GM10248 (cell line): ENCODE measurements at regions not wholly inside any gene's neighbourhood (a gene's known extent, or its start where the extent isn't known, plus 50 kb on each side); places are given as distances from the start of the nearest gene placed in this dataset.

ENCODE experiments used
- CTCF ChIA-PET: fragments of 300-600 bp; sonication (Branson Sonifier 250); formaldehyde crosslinking; extraction: SDS; loops from one replicate; lab custom pipeline; 2021; ENCODE audit warnings: antibody characterized with exemption; lab: Yijun Ruan, JAX
- POLR2A ChIA-PET: fragments of 350-650 bp; sonication (Branson Sonifier 250); formaldehyde crosslinking; extraction: SDS; loops from one replicate; lab custom pipeline; 2020; ENCODE audit warnings: antibody characterized with exemption; lab: Yijun Ruan, JAX
- DNase-seq: peaks from one replicate; pipeline ENCODE4 v3.0.0; 2012; ENCODE audit errors: extremely low spot score
- TF ChIP-seq, protein P1 (sequence below): IDR thresholded peaks from 2 replicates; pipeline ENCODE4 v1.5.1; 2012; ENCODE audit warnings: mild to moderate bottlenecking, low read depth; ENCODE audit errors: extremely low read depth, missing control alignments, control extremely low read depth

DNA sequence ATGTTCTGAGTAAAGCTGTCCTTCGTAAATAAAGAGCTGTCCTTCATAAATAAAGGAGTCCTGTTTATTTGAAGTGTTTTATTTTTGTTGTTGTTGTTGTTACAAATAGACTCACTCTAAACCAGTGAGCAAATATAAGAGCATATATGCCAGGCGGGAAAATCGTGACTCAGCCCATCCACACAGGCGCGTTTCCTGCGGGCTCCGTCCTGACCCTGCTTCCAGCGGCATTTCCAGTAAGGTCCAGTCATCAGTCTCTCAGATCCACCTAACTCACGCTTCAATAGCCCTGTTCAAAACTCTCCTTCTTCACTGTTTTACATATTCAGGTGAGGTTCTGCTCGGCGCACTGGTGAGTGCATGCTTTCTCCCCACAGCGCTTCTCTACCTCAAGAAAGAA lies 277.2 kb upstream of the ADARB2 start:
- POLR2A ChIA-PET = no interaction called here
- DNase-seq = no peak
- CTCF ChIA-PET = no interaction called here
- TF ChIP-seq, protein P1, sequence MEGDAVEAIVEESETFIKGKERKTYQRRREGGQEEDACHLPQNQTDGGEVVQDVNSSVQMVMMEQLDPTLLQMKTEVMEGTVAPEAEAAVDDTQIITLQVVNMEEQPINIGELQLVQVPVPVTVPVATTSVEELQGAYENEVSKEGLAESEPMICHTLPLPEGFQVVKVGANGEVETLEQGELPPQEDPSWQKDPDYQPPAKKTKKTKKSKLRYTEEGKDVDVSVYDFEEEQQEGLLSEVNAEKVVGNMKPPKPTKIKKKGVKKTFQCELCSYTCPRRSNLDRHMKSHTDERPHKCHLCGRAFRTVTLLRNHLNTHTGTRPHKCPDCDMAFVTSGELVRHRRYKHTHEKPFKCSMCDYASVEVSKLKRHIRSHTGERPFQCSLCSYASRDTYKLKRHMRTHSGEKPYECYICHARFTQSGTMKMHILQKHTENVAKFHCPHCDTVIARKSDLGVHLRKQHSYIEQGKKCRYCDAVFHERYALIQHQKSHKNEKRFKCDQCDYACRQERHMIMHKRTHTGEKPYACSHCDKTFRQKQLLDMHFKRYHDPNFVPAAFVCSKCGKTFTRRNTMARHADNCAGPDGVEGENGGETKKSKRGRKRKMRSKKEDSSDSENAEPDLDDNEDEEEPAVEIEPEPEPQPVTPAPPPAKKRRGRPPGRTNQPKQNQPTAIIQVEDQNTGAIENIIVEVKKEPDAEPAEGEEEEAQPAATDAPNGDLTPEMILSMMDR = no peak

DNA sequence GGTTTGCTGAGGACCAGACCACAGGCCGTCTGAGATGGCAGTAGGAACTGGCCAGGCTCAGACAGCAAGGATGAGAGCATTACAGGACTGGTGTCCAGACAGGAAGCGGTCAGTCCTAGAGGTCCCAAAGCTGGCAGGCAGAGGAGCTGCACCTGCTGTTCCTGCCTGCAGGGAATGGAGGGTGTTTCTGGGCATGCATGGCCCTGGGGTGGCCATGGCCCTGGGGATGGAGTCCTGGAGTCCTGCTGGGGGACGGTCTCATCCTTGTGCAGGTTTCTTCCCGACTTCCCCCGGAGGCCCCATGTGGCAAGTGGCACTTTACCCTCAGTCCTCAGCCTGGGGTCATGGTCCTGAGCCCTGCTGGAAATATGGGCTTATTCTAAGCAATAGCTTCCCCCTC lies 274.9 kb upstream of the ADARB2 start:
- no peak for DNase-seq
- TF ChIP-seq, protein P1 = no peak
- ChIA-PET CTCF (no interaction called here), POLR2A (no interaction called here)

DNA sequence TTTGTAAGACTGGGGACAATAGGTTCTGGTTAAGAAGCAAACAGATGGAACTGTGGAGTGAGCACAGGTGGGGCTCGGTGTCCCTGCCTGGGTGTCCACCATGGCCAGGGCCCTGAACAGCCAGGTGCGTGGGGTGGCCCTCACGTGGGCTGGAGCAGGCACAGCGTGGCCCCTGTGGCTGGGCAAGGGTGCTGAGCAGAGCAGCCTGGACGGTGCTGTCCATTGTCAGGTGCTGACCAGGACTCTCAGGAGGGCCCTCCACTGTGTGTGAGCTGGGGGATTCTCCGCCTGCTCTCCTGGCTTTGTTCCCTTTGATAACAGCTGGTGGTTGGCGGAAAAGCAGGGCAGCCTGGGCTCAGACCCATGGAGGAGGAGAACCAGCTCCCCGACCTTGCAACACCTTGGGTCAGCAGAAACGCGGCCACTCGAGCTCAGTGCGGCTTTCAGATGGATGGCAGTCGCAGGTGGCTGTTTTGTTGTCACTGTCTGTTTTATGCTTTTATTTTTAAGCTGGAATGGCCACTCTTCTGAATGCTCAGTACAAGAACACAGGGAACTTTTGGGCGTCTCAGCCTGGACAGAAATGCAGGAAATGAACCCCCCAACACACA lies 273.9 kb upstream of the ADARB2 start:
- DNase-seq = no peak
- ChIA-PET CTCF (no interaction called here), POLR2A (no interaction called here)
- TF ChIP-seq, protein P1 = no peak

DNA sequence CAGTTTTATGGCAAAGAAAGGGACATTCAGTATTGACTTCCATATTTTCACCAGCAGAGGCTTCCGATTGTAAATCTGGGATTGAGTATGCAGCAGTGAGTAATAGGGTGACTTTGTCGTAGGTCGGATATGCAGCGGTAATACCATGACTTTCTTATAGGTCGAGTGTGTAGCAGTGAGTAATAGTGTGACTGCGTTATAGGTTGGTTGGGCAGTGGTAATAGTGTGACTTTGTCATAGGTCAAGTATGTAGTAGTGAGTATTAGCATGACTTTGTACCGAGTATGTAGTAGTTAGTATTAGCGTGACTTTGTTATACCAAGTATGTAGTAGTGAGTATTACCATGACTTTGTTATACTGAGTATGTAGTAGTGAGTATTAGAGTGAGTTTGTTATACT lies 268.2 kb upstream of the ADARB2 start:
- ChIA-PET CTCF (no interaction called here), POLR2A (no interaction called here)
- no peak for DNase-seq
- TF ChIP-seq, protein P1 = no peak

DNA sequence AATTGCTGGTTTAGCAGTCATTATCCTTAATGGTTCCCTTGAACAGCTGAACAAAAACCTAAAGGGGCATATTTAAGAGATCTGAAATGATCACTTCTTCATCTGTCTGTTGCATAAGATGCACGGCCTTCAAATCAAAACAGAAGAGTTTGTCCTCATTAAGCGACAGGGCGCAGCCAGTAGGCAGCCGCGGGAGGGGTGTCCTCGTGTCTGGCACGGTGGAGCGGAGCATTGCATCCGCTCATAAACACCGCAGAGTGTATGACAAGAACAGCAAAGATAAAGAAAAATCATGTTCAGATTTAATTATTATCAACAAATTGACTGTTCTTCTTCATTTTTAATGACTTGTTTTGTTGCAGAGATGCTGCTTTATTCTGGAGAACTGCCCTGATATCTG lies 255.6 kb upstream of the ADARB2 start:
- DNase-seq = no peak
- TF ChIP-seq, protein P1 = no peak
- ChIA-PET POLR2A (no interaction called here), CTCF (no interaction called here)

DNA sequence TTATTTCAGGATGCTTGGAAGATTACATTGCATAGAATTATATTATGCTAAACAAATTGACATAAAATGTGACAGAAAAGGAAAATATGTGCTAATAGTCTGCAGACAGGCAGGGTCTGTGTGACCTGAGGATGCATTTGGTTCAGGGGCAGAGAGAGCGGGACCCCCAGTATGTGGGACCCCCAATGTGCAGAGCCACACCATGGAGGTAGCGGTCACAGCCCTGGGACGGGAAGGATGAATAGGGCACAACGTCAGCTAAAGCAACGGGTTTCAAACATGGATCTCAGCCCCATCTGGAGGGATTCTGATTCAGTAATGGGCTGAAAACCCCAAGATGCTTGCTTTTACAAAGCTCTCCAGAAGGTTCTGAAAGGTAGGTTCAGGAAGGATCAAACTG lies 251.8 kb upstream of the ADARB2 start:
- TF ChIP-seq, protein P1 = no peak
- CTCF ChIA-PET = no interaction called here
- DNase-seq = no peak
- POLR2A ChIA-PET = no interaction called here
